HL-60 (cell line): ENCODE measurements at regions not wholly inside any gene's neighbourhood (a gene's known extent, or its start where the extent isn't known, plus 50 kb on each side); places are given as distances from the start of the nearest gene placed in this dataset.

Experiments used
- DNase-seq, 2 experiments: peaks; one replicate each; pipeline ENCODE4 v3.0.0-alpha.2; 2010 to 2020; ENCODE audit warnings: low read depth in 1 of 2, low spot score in 1 of 2
- H3K27ac ChIP-seq: fragments of 250-450 bp; sonication (Bioruptor Pico); replicated peaks from 2 replicates; pipeline ENCODE4 v1.5.1; 2020; ENCODE audit warnings: mild to moderate bottlenecking, moderate library complexity
- H3K27me3 ChIP-seq: fragments of 250-450 bp; sonication (Bioruptor Pico); 2 replicates; pipeline ENCODE4 v1.5.1; 2021; ENCODE audit warnings: mild to moderate bottlenecking, moderate library complexity; ENCODE audit not compliant: insufficient read depth, poor library complexity, severe bottlenecking
- H3K4me3 ChIP-seq: replicated peaks from 2 replicates; pipeline ENCODE4 v1.5.1; 2011; ENCODE audit warnings: mild to moderate bottlenecking, control low read depth, low read length; ENCODE audit not compliant: insufficient read depth
- GABPA ChIP-seq: IDR thresholded peaks from 2 replicates; pipeline ENCODE4 v1.6.1; 2012; ENCODE audit warnings: low read depth
- POLR2AphosphoS5 ChIP-seq: IDR thresholded peaks from 2 replicates; pipeline ENCODE4 v1.6.1; 2012; ENCODE audit warnings: low read depth
- SPI1 ChIP-seq: IDR thresholded peaks from 2 replicates; pipeline ENCODE4 v1.6.1; 2012; ENCODE audit warnings: low read depth, mild to moderate bottlenecking, borderline replicate concordance
- TF ChIP-seq, protein P1 (sequence below): IDR thresholded peaks from 2 replicates; pipeline ENCODE4 v1.6.1; 2012; ENCODE audit warnings: low read depth; ENCODE audit not compliant: insufficient replicate concordance
- TF ChIP-seq, protein P2 (sequence below): IDR thresholded peaks from one replicate; pipeline ENCODE4 v1.5.1; 2011; ENCODE audit warnings: low read length, control low read depth, inconsistent platforms; ENCODE audit not compliant: insufficient read depth

DNA sequence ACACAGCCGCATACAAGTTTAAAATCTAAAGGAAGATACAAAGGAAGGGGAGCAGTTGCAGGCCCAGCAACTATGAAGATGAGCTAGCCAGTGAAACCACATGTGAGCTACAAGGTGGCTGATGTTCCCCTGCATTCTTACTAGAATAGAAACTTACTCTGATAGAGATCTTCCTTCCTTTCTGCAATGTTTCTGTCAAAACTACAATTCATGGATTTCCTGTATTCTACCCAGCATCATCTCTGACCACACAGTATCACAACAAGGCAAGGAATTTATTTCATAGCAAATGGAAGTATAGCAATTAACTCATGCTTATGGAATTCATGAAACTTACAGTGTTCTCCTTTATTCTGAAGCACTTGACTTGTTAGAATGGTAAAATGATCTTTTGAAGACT is 68.7 kb upstream of the AASS start:
- TF ChIP-seq, protein P1, sequence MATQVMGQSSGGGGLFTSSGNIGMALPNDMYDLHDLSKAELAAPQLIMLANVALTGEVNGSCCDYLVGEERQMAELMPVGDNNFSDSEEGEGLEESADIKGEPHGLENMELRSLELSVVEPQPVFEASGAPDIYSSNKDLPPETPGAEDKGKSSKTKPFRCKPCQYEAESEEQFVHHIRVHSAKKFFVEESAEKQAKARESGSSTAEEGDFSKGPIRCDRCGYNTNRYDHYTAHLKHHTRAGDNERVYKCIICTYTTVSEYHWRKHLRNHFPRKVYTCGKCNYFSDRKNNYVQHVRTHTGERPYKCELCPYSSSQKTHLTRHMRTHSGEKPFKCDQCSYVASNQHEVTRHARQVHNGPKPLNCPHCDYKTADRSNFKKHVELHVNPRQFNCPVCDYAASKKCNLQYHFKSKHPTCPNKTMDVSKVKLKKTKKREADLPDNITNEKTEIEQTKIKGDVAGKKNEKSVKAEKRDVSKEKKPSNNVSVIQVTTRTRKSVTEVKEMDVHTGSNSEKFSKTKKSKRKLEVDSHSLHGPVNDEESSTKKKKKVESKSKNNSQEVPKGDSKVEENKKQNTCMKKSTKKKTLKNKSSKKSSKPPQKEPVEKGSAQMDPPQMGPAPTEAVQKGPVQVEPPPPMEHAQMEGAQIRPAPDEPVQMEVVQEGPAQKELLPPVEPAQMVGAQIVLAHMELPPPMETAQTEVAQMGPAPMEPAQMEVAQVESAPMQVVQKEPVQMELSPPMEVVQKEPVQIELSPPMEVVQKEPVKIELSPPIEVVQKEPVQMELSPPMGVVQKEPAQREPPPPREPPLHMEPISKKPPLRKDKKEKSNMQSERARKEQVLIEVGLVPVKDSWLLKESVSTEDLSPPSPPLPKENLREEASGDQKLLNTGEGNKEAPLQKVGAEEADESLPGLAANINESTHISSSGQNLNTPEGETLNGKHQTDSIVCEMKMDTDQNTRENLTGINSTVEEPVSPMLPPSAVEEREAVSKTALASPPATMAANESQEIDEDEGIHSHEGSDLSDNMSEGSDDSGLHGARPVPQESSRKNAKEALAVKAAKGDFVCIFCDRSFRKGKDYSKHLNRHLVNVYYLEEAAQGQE: no peak
- no peak for TF ChIP-seq POLR2AphosphoS5
- TF ChIP-seq GABPA: no peak
- TF ChIP-seq, protein P2, sequence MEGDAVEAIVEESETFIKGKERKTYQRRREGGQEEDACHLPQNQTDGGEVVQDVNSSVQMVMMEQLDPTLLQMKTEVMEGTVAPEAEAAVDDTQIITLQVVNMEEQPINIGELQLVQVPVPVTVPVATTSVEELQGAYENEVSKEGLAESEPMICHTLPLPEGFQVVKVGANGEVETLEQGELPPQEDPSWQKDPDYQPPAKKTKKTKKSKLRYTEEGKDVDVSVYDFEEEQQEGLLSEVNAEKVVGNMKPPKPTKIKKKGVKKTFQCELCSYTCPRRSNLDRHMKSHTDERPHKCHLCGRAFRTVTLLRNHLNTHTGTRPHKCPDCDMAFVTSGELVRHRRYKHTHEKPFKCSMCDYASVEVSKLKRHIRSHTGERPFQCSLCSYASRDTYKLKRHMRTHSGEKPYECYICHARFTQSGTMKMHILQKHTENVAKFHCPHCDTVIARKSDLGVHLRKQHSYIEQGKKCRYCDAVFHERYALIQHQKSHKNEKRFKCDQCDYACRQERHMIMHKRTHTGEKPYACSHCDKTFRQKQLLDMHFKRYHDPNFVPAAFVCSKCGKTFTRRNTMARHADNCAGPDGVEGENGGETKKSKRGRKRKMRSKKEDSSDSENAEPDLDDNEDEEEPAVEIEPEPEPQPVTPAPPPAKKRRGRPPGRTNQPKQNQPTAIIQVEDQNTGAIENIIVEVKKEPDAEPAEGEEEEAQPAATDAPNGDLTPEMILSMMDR: no peak
- no peak for TF ChIP-seq SPI1
- DNase-seq: no peak
- Histone ChIP-seq H3K4me3 (no peak overlapping the region), H3K27ac (no peak overlapping the region), H3K27me3 (no peaks in the 10 kb centered on the region)

DNA sequence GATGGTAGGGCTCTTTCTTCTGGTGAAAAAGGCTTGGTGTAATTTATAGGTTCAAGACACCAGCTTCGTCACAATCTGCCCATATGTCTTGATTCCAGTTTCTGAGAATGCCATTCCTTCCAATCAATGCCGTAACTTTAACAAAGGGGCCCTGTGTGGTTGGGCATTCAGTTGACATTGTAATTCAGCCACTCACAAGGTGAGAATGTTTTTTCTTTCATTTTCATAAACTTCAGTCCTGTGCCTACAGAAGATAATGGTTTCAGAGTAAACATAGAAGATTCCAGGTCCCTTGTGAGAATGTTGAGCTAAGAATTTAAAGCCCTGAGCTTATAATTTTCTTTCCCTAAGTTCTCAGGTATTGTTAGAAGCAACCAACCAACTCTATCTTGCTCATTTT is 67.3 kb upstream of the AASS start:
- DNase-seq: no peak
- Histone ChIP-seq H3K27me3 (no peaks in the 10 kb centered on the region), H3K4me3 (no peak overlapping the region), H3K27ac (no peak overlapping the region)
- TF ChIP-seq GABPA (no peak), POLR2AphosphoS5 (no peak), SPI1 (no peak)
- TF ChIP-seq, protein P2: no peak
- TF ChIP-seq, protein P1: no peak

DNA sequence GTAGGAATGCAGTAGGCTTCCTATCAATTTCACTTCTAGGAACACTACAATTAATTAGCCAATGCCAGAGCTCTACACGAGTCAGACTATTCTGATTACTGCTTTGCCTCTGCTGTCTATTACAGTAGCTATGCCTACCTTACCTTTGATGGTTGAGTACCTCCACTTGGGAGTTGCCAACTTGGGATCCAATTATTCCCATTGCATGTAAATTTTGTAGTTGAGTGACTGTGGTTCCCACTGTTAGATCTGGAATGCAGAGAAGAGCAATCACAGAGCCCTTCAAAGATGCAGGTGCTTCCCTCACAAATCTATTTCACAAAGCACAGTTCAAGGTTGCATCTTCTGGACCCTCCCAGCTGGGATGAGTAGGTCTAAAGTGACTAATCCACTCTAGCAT is 62.9 kb upstream of the AASS start:
- TF ChIP-seq GABPA (no peak), POLR2AphosphoS5 (no peak), SPI1 (no peak)
- TF ChIP-seq, protein P1: no peak
- TF ChIP-seq, protein P2: no peak
- Histone ChIP-seq H3K27ac (no peak overlapping the region), H3K27me3 (no peaks in the 10 kb centered on the region)

More for the DNA sequence above, 62.9 kb upstream of the AASS start:
- DNase-seq: no peak
- no peak overlapping the region for H3K4me3 ChIP-seq
